OCI-LY1 (cell line): ENCODE measurements at regions not wholly inside any gene's neighbourhood (a gene's known extent, or its start where the extent isn't known, plus 50 kb on each side); places are given as distances from the start of the nearest gene placed in this dataset.

Experiments used
- H2AFZ ChIP-seq: fragments of 200-600 bp; sonication (generic), shearing (Covaris generic); 2 replicates; pipeline ENCODE4 v1.6.0; 2014; ENCODE audit warnings: antibody characterized with exemption, mild to moderate bottlenecking, low read length
- H3F3A ChIP-seq: fragments of 200-600 bp; sonication (generic), shearing (Covaris generic); 2 replicates; pipeline ENCODE4 v1.6.0; 2014; ENCODE audit warnings: mild to moderate bottlenecking, antibody characterized with exemption, low read length, moderate library complexity; ENCODE audit not compliant: insufficient read depth
- H3K27ac ChIP-seq: fragments of 200-600 bp; sonication (generic); 2 replicates; pipeline ENCODE4 v1.5.1; 2014; ENCODE audit warnings: low read length, mixed run types, mild to moderate bottlenecking, low read depth; ENCODE audit not compliant: poor library complexity, severe bottlenecking
- H3K27me3 ChIP-seq: fragments of 200-600 bp; sonication (generic); 2 replicates; pipeline ENCODE4 v1.6.0; 2014; ENCODE audit warnings: antibody characterized with exemption, mild to moderate bottlenecking, low read length, moderate library complexity; ENCODE audit not compliant: insufficient read depth
- H3K36me3 ChIP-seq: fragments of 200-600 bp; sonication (generic); 2 replicates; pipeline ENCODE4 v1.6.1; 2014; ENCODE audit warnings: mild to moderate bottlenecking, antibody characterized with exemption, low read length, moderate library complexity, mixed read lengths; ENCODE audit not compliant: insufficient read depth
- H3K4me1 ChIP-seq: fragments of 200-600 bp; sonication (generic); 2 replicates; pipeline ENCODE4 v1.5.1; 2014; ENCODE audit warnings: mild to moderate bottlenecking, low read length, moderate library complexity; ENCODE audit not compliant: insufficient read depth, severe bottlenecking
- H3K4me2 ChIP-seq: fragments of 200-600 bp; sonication (generic), shearing (Covaris generic); 2 replicates; pipeline ENCODE4 v1.6.1; 2014; ENCODE audit warnings: low read length
- H3K4me3 ChIP-seq: fragments of 200-600 bp; sonication (generic); 2 replicates; pipeline ENCODE4 v1.5.1; 2014; ENCODE audit warnings: low read length, low read depth, mild to moderate bottlenecking, mixed read lengths; ENCODE audit not compliant: poor library complexity, severe bottlenecking
- H3K79me2 ChIP-seq: fragments of 200-600 bp; shearing (Covaris generic); 2 replicates; pipeline ENCODE4 v1.6.1; 2016; ENCODE audit warnings: mixed run types, low read length, mixed read lengths; ENCODE audit not compliant: insufficient read depth
- H3K9ac ChIP-seq: fragments of 200-600 bp; sonication (generic), shearing (Covaris generic); 2 replicates; pipeline ENCODE4 v1.6.1; 2014; ENCODE audit warnings: mild to moderate bottlenecking, low read length, mixed read lengths
- H3K9me2 ChIP-seq: fragments of 200-600 bp; sonication (generic), shearing (Covaris generic); 2 replicates; pipeline ENCODE4 v1.6.1; 2014; ENCODE audit warnings: low read depth, mild to moderate bottlenecking, low read length, mixed read lengths
- H3K9me3 ChIP-seq: fragments of 200-600 bp; shearing (Covaris generic); 2 replicates; pipeline ENCODE4 v1.6.1; 2014; ENCODE audit warnings: low read length, mixed read lengths
- H4K20me1 ChIP-seq: fragments of 200-600 bp; sonication (generic), shearing (Covaris generic); 2 replicates; pipeline ENCODE4 v1.6.0; 2016; ENCODE audit warnings: mild to moderate bottlenecking, low read length; ENCODE audit not compliant: insufficient read depth
- CTCF ChIP-seq: fragments of 200-600 bp; sonication (generic), shearing (Covaris generic); IDR thresholded peaks from 2 replicates; pipeline ENCODE4 v1.5.1; 2017; ENCODE audit warnings: mild to moderate bottlenecking, antibody characterized with exemption, low read length, moderate library complexity, mixed read lengths
- EZH2 ChIP-seq: fragments of 200-600 bp; sonication (generic), shearing (Covaris generic); IDR thresholded peaks from 2 replicates; pipeline ENCODE4 v1.8.0; 2017; ENCODE audit warnings: borderline replicate concordance, mixed run types, mild to moderate bottlenecking, antibody characterized with exemption, low read length, moderate library complexity, mixed read lengths

- Histone ChIP-seq H3K4me3 (no peak overlapping the region), H3K9ac (no peak overlapping the region)
Observed at GRCh38 chr3:26449996-26450395, 172.6 kb upstream of the LRRC3B start.

GRCh38 chr3:26452363-26452762 lies 170.2 kb upstream of the LRRC3B start:
- Histone ChIP-seq H3K36me3 (no peaks in the 10 kb centered on the region), H3K9ac (no peak overlapping the region), H3K4me2 (no peak overlapping the region), H3F3A (no peaks in the 10 kb centered on the region), H3K9me3 (no peaks in the 10 kb centered on the region), H3K9me2 (no peaks in the 10 kb centered on the region), H2AFZ (no peak overlapping the region), H3K4me1 (no peaks in the 10 kb centered on the region), H4K20me1 (no peaks in the 10 kb centered on the region), H3K27ac (no peak overlapping the region), H3K4me3 (no peak overlapping the region), H3K79me2 (no peaks in the 10 kb centered on the region), H3K27me3 (no peaks in the 10 kb centered on the region)
- TF ChIP-seq EZH2 (no peak), CTCF (no peak)

More at GRCh38 chr3:26449996-26450395, 172.6 kb upstream of the LRRC3B start:
- H3K27me3 ChIP-seq = no peaks in the 10 kb centered on the region
- H3K9me2 ChIP-seq = no peaks in the 10 kb centered on the region
- no peak overlapping the region for H3K4me2 ChIP-seq
- no peaks in the 10 kb centered on the region for H3K4me1 ChIP-seq
- no peaks in the 10 kb centered on the region for H4K20me1 ChIP-seq
- H2AFZ ChIP-seq = no peak overlapping the region
- no peaks in the 10 kb centered on the region for H3F3A ChIP-seq
- H3K79me2 ChIP-seq = no peaks in the 10 kb centered on the region
- H3K36me3 ChIP-seq = no peaks in the 10 kb centered on the region
- no peak overlapping the region for H3K27ac ChIP-seq
- TF ChIP-seq EZH2 = no peak
- TF ChIP-seq CTCF = no peak
- H3K9me3 ChIP-seq = no peaks in the 10 kb centered on the region

- TF ChIP-seq CTCF (no peak), EZH2 (no peak)
- H2AFZ ChIP-seq = no peak overlapping the region
- no peaks in the 10 kb centered on the region for H3K4me1 ChIP-seq
- H3F3A ChIP-seq = no peaks in the 10 kb centered on the region
- H3K27ac ChIP-seq = no peak overlapping the region
- H3K9me3 ChIP-seq = no peaks in the 10 kb centered on the region
- H3K36me3 ChIP-seq = no peaks in the 10 kb centered on the region
- H4K20me1 ChIP-seq = no peaks in the 10 kb centered on the region
- no peak overlapping the region for H3K4me2 ChIP-seq
- no peaks in the 10 kb centered on the region for H3K9me2 ChIP-seq
- H3K9ac ChIP-seq = no peak overlapping the region
- no peaks in the 10 kb centered on the region for H3K27me3 ChIP-seq
- no peaks in the 10 kb centered on the region for H3K79me2 ChIP-seq
- no peak overlapping the region for H3K4me3 ChIP-seq
Observed at GRCh38 chr3:26460985-26461384, 161.6 kb upstream of the LRRC3B start.
